SK-N-SH (cell line): ENCODE measurements at regions not wholly inside any gene's neighbourhood (a gene's known extent, or its start where the extent isn't known, plus 50 kb on each side); places are given as distances from the start of the nearest gene placed in this dataset.

Experiments
- CTCF ChIA-PET: fragments of 300-600, 350-600 bp; formaldehyde crosslinking; extraction: SDS; loops from one replicate; lab custom pipeline; 2021; lab: Yijun Ruan, JAX
- POLR2A ChIA-PET: fragments of 350-600 bp; sonication (Branson Sonifier 250); formaldehyde crosslinking; extraction: SDS; loops from one replicate; lab custom pipeline; 2020; ENCODE audit warnings: antibody characterized with exemption, inconsistent platforms; lab: Yijun Ruan, JAX
- DNase-seq: peaks from one replicate; pipeline ENCODE4 v3.0.0; 2012
- H2AFZ ChIP-seq: fragments of 200-600 bp; sonication (generic); 2 replicates; pipeline ENCODE4 v1.8.1; 2016; ENCODE audit warnings: antibody characterized with exemption, mild to moderate bottlenecking, low read depth
- H3F3A ChIP-seq: fragments of 200-600 bp; sonication (generic); replicated peaks from 2 replicates; pipeline ENCODE3; 2016; ENCODE audit warnings: antibody characterized with exemption, mild to moderate bottlenecking; ENCODE audit not compliant: insufficient read depth
- H3K27ac ChIP-seq, 2 experiments: fragments of 200-500 bp in 1 of 2; fragments of 200-600 bp in 1 of 2; sonication (Bioruptor generic) in 1 of 2; sonication (generic), shearing (Covaris generic) in 1 of 2; 2 replicates each; pipeline versions ENCODE4 v1.5.1 to v1.6.1; 2014 to 2016; ENCODE audit warnings: low read depth in 2 of 2, inconsistent platforms in 1 of 2, low read length in 1 of 2, mild to moderate bottlenecking in 1 of 2, mixed read lengths in 1 of 2
- H3K27me3 ChIP-seq: fragments of 200-600 bp; sonication (generic), shearing (Covaris generic); 2 replicates; pipeline ENCODE4 v1.6.1; 2016; ENCODE audit warnings: mixed run types; ENCODE audit not compliant: insufficient read depth
- H3K36me3 ChIP-seq, 2 experiments: fragments of 200-500 bp in 1 of 2; fragments of 200-600 bp in 1 of 2; sonication (Bioruptor generic) in 1 of 2; sonication (generic) in 1 of 2; replicated peaks in 1 of 2; 2 replicates each; pipeline versions ENCODE3 to v1.5.1; 2014 to 2016; ENCODE audit warnings: low read length in 1 of 2, mild to moderate bottlenecking in 1 of 2; ENCODE audit not compliant: insufficient read depth in 2 of 2, control insufficient read depth in 1 of 2
- H3K4me1 ChIP-seq, 2 experiments: fragments of 200-500 bp in 1 of 2; fragments of 200-600 bp in 1 of 2; sonication (Bioruptor generic) in 1 of 2; sonication (generic), shearing (Covaris generic) in 1 of 2; 2 replicates each; pipeline versions ENCODE4 v1.5.1 to v1.6.1; 2014 to 2016; ENCODE audit warnings: low read depth in 1 of 2, low read length in 1 of 2, mixed run types in 1 of 2; ENCODE audit not compliant: insufficient read depth in 2 of 2, control insufficient read depth in 1 of 2
- H3K4me2 ChIP-seq: fragments of 200-600 bp; sonication (generic), shearing (Covaris generic); 2 replicates; pipeline ENCODE4 v1.6.1; 2017; ENCODE audit warnings: mixed run types
- H3K4me3 ChIP-seq, 2 experiments: fragments of 200-500 bp in 1 of 2; fragments of 200-600 bp in 1 of 2; sonication (Bioruptor generic) in 1 of 2; sonication (generic), shearing (Covaris generic) in 1 of 2; 2 replicates each; pipeline versions ENCODE4 v1.5.1 to v1.8.1; 2014 to 2016; ENCODE audit warnings: low read depth in 2 of 2, inconsistent platforms in 1 of 2, low read length in 1 of 2, mild to moderate bottlenecking in 1 of 2, mixed read lengths in 1 of 2, moderate library complexity in 1 of 2
- H3K79me2 ChIP-seq: fragments of 200-600 bp; sonication (generic); 2 replicates; pipeline ENCODE4 v1.8.1; 2017; ENCODE audit warnings: mild to moderate bottlenecking; ENCODE audit not compliant: insufficient read depth
- H3K9ac ChIP-seq: fragments of 200-600 bp; sonication (generic); 2 replicates; pipeline ENCODE4 v1.6.1; 2017; ENCODE audit warnings: mixed run types
- H3K9me2 ChIP-seq: fragments of 200-600 bp; sonication (generic); 2 replicates; pipeline ENCODE4 v1.6.1; 2017; ENCODE audit warnings: mixed run types
- H3K9me3 ChIP-seq: fragments of 200-600 bp; sonication (generic); 2 replicates; pipeline ENCODE4 v1.6.1; 2017; ENCODE audit warnings: mixed run types, mild to moderate bottlenecking, moderate library complexity
- H4K20me1 ChIP-seq: fragments of 200-600 bp; sonication (generic); 2 replicates; pipeline ENCODE4 v1.6.1; 2017; ENCODE audit warnings: mild to moderate bottlenecking, mixed run types; ENCODE audit not compliant: insufficient read depth
- CHD2 ChIP-seq: fragments of 150-350 bp; IDR thresholded peaks from 2 replicates; pipeline ENCODE4 v1.6.1; 2018; ENCODE audit warnings: low read length; ENCODE audit not compliant: partially characterized antibody
- EZH2phosphoT487 ChIP-seq: fragments of 200-600 bp; sonication (generic); IDR thresholded peaks from 2 replicates; pipeline ENCODE4 v1.6.1; 2017; ENCODE audit warnings: low read depth, mixed run types, mild to moderate bottlenecking, antibody characterized with exemption, moderate library complexity, borderline replicate concordance
- FOXJ3 ChIP-seq: sonication (generic); formaldehyde crosslinking; IDR thresholded peaks from 2 replicates; pipeline ENCODE4 v1.5.1; 2020; ENCODE audit warnings: mild to moderate bottlenecking, missing genetic modification reagents
- FOXM1 ChIP-seq: IDR thresholded peaks from 2 replicates; pipeline ENCODE4 v1.4.0; 2012; ENCODE audit warnings: low read depth, mild to moderate bottlenecking
- GATA2 ChIP-seq: sonication (generic); formaldehyde crosslinking; IDR thresholded peaks from 2 replicates; pipeline ENCODE4 v1.5.0; 2020; ENCODE audit warnings: mild to moderate bottlenecking, missing genetic modification reagents
- JUND ChIP-seq: IDR thresholded peaks from 2 replicates; pipeline ENCODE4 v1.4.0; 2012
- MXI1 ChIP-seq: IDR thresholded peaks from 2 replicates; pipeline ENCODE4 v1.6.1; 2012; ENCODE audit warnings: mild to moderate bottlenecking, low read depth, low read length, improper control_type of control experiment
- NFIC ChIP-seq: IDR thresholded peaks from 2 replicates; pipeline ENCODE4 v1.4.0; 2012; ENCODE audit warnings: borderline replicate concordance
- NRF1 ChIP-seq: IDR thresholded peaks from 2 replicates; pipeline ENCODE4 v1.6.1; 2012; ENCODE audit warnings: low read depth, mild to moderate bottlenecking, low read length
- PBX3 ChIP-seq: IDR thresholded peaks from 2 replicates; pipeline ENCODE4; 2012
- RCOR1 ChIP-seq: fragments of 150-350 bp; IDR thresholded peaks from 2 replicates; pipeline ENCODE4 v1.6.1; 2017; ENCODE audit warnings: antibody characterized with exemption, low read length
- SIN3A ChIP-seq: IDR thresholded peaks from 2 replicates; pipeline ENCODE4 v1.6.1; 2012; ENCODE audit warnings: low read depth, mild to moderate bottlenecking, low read length, moderate library complexity, borderline replicate concordance
- TAF1 ChIP-seq: IDR thresholded peaks from 2 replicates; pipeline ENCODE4 v1.6.1; 2012; ENCODE audit warnings: low read depth, mild to moderate bottlenecking, low read length, moderate library complexity, borderline replicate concordance
- TEAD4 ChIP-seq: IDR thresholded peaks from 2 replicates; pipeline ENCODE4 v1.4.0; 2012; ENCODE audit warnings: mild to moderate bottlenecking, borderline replicate concordance; ENCODE audit not compliant: insufficient read depth
- YY1 ChIP-seq: IDR thresholded peaks from 2 replicates; pipeline ENCODE4 v1.4.0; 2012; ENCODE audit warnings: low read depth, mild to moderate bottlenecking
- ZBTB33 ChIP-seq: IDR thresholded peaks from 2 replicates; pipeline ENCODE4 v1.4.0; 2012; ENCODE audit warnings: low read depth, borderline replicate concordance
- WGBS: methylation state at CpG from one replicate; pipeline ENCODE4 v1.1.6; 2017; ENCODE audit warnings: low lambda C conversion rate; 5-methylcytosine and 5-hydroxymethylcytosine counted together
- TF ChIP-seq, protein P1 (sequence below): IDR thresholded peaks from 2 replicates; pipeline ENCODE4 v1.6.1; 2012; ENCODE audit warnings: mild to moderate bottlenecking, low read depth, low read length, moderate library complexity
- TF ChIP-seq, protein P2 (sequence below): IDR thresholded peaks from 2 replicates; pipeline ENCODE4 v1.4.0; 2012; ENCODE audit warnings: low read depth, borderline replicate concordance
- TF ChIP-seq, protein P3 (sequence below): fragments of 200-600 bp; sonication (generic); IDR thresholded peaks from 2 replicates; pipeline ENCODE4 v1.6.1; 2017; ENCODE audit warnings: antibody characterized with exemption, mild to moderate bottlenecking, moderate library complexity

DNA sequence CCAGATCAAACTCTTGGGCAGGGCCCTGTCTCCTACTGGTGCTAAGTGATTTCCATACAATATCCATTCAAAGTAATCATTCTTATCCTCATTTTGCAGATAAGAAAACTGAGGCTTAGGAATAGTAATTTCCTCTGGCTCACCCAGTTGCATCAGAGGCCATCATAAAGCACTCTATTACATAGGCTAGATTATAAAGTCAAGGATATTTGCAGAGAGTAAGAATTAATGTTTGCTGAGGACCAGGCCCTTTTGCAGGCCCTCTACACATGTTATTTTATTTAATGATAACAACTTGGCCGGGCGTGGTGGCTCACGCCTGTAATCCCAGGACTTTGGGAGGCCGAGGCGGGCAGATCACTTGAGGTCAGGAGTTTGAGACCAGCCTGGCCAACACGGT lies 316.8 kb downstream of the ZNF674 start (continued):
- TF ChIP-seq, protein P1, sequence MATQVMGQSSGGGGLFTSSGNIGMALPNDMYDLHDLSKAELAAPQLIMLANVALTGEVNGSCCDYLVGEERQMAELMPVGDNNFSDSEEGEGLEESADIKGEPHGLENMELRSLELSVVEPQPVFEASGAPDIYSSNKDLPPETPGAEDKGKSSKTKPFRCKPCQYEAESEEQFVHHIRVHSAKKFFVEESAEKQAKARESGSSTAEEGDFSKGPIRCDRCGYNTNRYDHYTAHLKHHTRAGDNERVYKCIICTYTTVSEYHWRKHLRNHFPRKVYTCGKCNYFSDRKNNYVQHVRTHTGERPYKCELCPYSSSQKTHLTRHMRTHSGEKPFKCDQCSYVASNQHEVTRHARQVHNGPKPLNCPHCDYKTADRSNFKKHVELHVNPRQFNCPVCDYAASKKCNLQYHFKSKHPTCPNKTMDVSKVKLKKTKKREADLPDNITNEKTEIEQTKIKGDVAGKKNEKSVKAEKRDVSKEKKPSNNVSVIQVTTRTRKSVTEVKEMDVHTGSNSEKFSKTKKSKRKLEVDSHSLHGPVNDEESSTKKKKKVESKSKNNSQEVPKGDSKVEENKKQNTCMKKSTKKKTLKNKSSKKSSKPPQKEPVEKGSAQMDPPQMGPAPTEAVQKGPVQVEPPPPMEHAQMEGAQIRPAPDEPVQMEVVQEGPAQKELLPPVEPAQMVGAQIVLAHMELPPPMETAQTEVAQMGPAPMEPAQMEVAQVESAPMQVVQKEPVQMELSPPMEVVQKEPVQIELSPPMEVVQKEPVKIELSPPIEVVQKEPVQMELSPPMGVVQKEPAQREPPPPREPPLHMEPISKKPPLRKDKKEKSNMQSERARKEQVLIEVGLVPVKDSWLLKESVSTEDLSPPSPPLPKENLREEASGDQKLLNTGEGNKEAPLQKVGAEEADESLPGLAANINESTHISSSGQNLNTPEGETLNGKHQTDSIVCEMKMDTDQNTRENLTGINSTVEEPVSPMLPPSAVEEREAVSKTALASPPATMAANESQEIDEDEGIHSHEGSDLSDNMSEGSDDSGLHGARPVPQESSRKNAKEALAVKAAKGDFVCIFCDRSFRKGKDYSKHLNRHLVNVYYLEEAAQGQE = no peak
- TF ChIP-seq ZBTB33 (no peak), CHD2 (no peak), FOXJ3 (CRISPR knock-in tag) (no peak), FOXM1 (no peak), NRF1 (no peak), TAF1 (no peak)
- TF ChIP-seq, protein P2, sequence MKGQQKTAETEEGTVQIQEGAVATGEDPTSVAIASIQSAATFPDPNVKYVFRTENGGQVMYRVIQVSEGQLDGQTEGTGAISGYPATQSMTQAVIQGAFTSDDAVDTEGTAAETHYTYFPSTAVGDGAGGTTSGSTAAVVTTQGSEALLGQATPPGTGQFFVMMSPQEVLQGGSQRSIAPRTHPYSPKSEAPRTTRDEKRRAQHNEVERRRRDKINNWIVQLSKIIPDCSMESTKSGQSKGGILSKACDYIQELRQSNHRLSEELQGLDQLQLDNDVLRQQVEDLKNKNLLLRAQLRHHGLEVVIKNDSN = no peak

DNA sequence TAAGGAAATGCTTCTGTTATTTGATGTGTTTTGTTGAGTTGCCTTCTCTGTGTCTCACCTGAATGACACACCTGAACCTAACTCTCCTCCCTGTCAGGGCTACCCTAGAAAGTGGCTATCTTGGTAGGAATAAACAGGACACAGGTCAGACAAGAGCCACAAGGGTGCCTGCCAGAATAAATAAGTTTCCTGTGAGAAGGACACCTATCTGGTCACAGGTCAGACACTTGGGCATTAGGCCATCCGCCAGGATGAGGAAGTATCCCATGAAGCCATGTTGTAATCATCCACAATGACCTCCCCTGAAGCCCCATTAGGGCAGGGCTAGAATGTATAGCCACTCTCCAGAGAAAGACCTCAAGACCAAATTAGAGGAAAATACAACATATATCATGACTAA lies 318.8 kb downstream of the ZNF674 start:
- no peaks in the 10 kb centered on the region for H3K79me2 ChIP-seq
- no peaks in the 10 kb centered on the region for H3K27me3 ChIP-seq
- no peak overlapping the region for H3K9ac ChIP-seq
- H3K27ac ChIP-seq = no peak overlapping the region
- no peaks in the 10 kb centered on the region for H3F3A ChIP-seq
- no peak overlapping the region for H3K4me3 ChIP-seq
- 27% methylated on average over 1 of the region's 1 CpG for WGBS
- CTCF ChIA-PET = no interaction called here
- POLR2A ChIA-PET = no interaction called here
- no peaks in the 10 kb centered on the region for H3K36me3 ChIP-seq
- no peak overlapping the region for H3K4me2 ChIP-seq
- no peaks in the 10 kb centered on the region for H3K4me1 ChIP-seq
- H3K9me3 ChIP-seq = 0 out of 2 replicates have a peak, but pooled peaks cover 5% of the 10 kb centered on the region
- H3K9me2 ChIP-seq = no peaks in the 10 kb centered on the region
- no peak overlapping the region for H2AFZ ChIP-seq
- no peak for DNase-seq
- H4K20me1 ChIP-seq = no peaks in the 10 kb centered on the region
- TF ChIP-seq MXI1 (no peak), FOXJ3 (CRISPR knock-in tag) (no peak), GATA2 (CRISPR knock-in tag) (no peak), NFIC (no peak), RCOR1 (no peak), ZBTB33 (no peak), NRF1 (no peak), SIN3A (no peak), PBX3 (no peak), EZH2phosphoT487 (no peak), JUND (no peak), TEAD4 (no peak), YY1 (no peak)
- TF ChIP-seq, protein P3, sequence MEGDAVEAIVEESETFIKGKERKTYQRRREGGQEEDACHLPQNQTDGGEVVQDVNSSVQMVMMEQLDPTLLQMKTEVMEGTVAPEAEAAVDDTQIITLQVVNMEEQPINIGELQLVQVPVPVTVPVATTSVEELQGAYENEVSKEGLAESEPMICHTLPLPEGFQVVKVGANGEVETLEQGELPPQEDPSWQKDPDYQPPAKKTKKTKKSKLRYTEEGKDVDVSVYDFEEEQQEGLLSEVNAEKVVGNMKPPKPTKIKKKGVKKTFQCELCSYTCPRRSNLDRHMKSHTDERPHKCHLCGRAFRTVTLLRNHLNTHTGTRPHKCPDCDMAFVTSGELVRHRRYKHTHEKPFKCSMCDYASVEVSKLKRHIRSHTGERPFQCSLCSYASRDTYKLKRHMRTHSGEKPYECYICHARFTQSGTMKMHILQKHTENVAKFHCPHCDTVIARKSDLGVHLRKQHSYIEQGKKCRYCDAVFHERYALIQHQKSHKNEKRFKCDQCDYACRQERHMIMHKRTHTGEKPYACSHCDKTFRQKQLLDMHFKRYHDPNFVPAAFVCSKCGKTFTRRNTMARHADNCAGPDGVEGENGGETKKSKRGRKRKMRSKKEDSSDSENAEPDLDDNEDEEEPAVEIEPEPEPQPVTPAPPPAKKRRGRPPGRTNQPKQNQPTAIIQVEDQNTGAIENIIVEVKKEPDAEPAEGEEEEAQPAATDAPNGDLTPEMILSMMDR = no peak
- TF ChIP-seq, protein P2 = no peak
